HEK293T (cell line): ENCODE measurements at regions not wholly inside any gene's neighbourhood (a gene's known extent, or its start where the extent isn't known, plus 50 kb on each side); places are given as distances from the start of the nearest gene placed in this dataset.

Source experiments
- CTCF ChIA-PET: fragments of 350-600 bp; formaldehyde crosslinking; extraction: SDS; loops from one replicate; lab custom pipeline; 2021; ENCODE audit warnings: antibody characterized with exemption, inconsistent platforms; lab: Yijun Ruan, JAX
- POLR2A ChIA-PET: fragments of 350-600 bp; formaldehyde crosslinking; extraction: SDS; loops from one replicate; lab custom pipeline; 2020; ENCODE audit warnings: antibody characterized with exemption, inconsistent platforms; lab: Yijun Ruan, JAX
- DNase-seq: peaks from one replicate; pipeline ENCODE4 v3.0.0; 2012; ENCODE audit warnings: mixed read lengths; ENCODE audit errors: extremely low spot score
- ARNT ChIP-seq: fragments of 450-650 bp; IDR thresholded peaks from 2 replicates; pipeline ENCODE4 v1.6.1; 2017; ENCODE audit warnings: mild to moderate bottlenecking
- BHLHE40 ChIP-seq: fragments of 450-650 bp; IDR thresholded peaks from 2 replicates; pipeline ENCODE4 v1.6.1; 2016; ENCODE audit warnings: mild to moderate bottlenecking, moderate library complexity, borderline replicate concordance
- CTBP1 ChIP-seq: fragments of 450-650 bp; IDR thresholded peaks from 2 replicates; pipeline ENCODE4 v1.6.1; 2016; ENCODE audit warnings: borderline replicate concordance
- ELF4 ChIP-seq: fragments of 450-650 bp; IDR thresholded peaks from 2 replicates; pipeline ENCODE4 v1.6.1; 2017; ENCODE audit warnings: antibody characterized with exemption
- FOXA1 ChIP-seq: fragments of 450-650 bp; IDR thresholded peaks from 2 replicates; pipeline ENCODE4 v1.6.1; 2016; ENCODE audit warnings: mild to moderate bottlenecking
- FOXK2 ChIP-seq: fragments of 450-650 bp; IDR thresholded peaks from 2 replicates; pipeline ENCODE4 v1.6.1; 2016; ENCODE audit warnings: mild to moderate bottlenecking
- FOXM1 ChIP-seq: fragments of 450-650 bp; IDR thresholded peaks from 2 replicates; pipeline ENCODE4 v1.6.1; 2017; ENCODE audit warnings: mild to moderate bottlenecking, borderline replicate concordance
- HDGF ChIP-seq: fragments of 450-650 bp; IDR thresholded peaks from 2 replicates; pipeline ENCODE4 v1.6.1; 2017; ENCODE audit warnings: antibody characterized with exemption, borderline replicate concordance
- L3MBTL2 ChIP-seq: fragments of 450-650 bp; conservative IDR thresholded peaks from 2 replicates; pipeline ENCODE4 v1.6.1; 2016; ENCODE audit warnings: mild to moderate bottlenecking
- LEF1 ChIP-seq: fragments of 450-650 bp; IDR thresholded peaks from 2 replicates; pipeline ENCODE4 v1.6.1; 2017; ENCODE audit warnings: mild to moderate bottlenecking, borderline replicate concordance
- NFRKB ChIP-seq: fragments of 450-650 bp; IDR thresholded peaks from 2 replicates; pipeline ENCODE4 v1.6.1; 2016; ENCODE audit warnings: mild to moderate bottlenecking, moderate library complexity
- PKNOX1 ChIP-seq: fragments of 450-650 bp; IDR thresholded peaks from 2 replicates; pipeline ENCODE4 v1.6.1; 2016
- SP1 ChIP-seq: fragments of 450-650 bp; IDR thresholded peaks from 2 replicates; pipeline ENCODE4 v1.6.1; 2017
- SUZ12 ChIP-seq: fragments of 450-650 bp; IDR thresholded peaks from 2 replicates; pipeline ENCODE4 v1.6.1; 2016; ENCODE audit warnings: mild to moderate bottlenecking
- TARDBP ChIP-seq: fragments of 450-650 bp; IDR thresholded peaks from 2 replicates; pipeline ENCODE4 v1.6.1; 2016
- ZNF384 ChIP-seq: fragments of 450-650 bp; IDR thresholded peaks from 2 replicates; pipeline ENCODE4 v1.6.1; 2016

- no peak for TF ChIP-seq TARDBP
- TF ChIP-seq PKNOX1: no peak
- no peak for TF ChIP-seq ARNT
- no peak for TF ChIP-seq SP1
- no peak for TF ChIP-seq L3MBTL2
- no peak for TF ChIP-seq LEF1
- no peak for TF ChIP-seq ZNF384
- TF ChIP-seq SUZ12: no peak
- TF ChIP-seq FOXA1: no peak
- TF ChIP-seq FOXK2: no peak
- no peak for TF ChIP-seq ELF4
- TF ChIP-seq FOXM1: no peak
- no peak for TF ChIP-seq NFRKB
- no peak for TF ChIP-seq BHLHE40
- no peak for TF ChIP-seq HDGF
- POLR2A ChIA-PET: no interaction called here
- CTCF ChIA-PET: no interaction called here
- DNase-seq: no peak
Measured at GRCh38 chr5:89010512-89010911, 127.5 kb upstream of the MEF2C start.

GRCh38 chr5:89008291-89008690 is 125.3 kb upstream of the MEF2C start:
- no peak for TF ChIP-seq ARNT
- no peak for TF ChIP-seq BHLHE40
- TF ChIP-seq FOXM1: no peak
- no peak for TF ChIP-seq ZNF384
- TF ChIP-seq LEF1: no peak
- no peak for TF ChIP-seq FOXK2
- no peak for TF ChIP-seq FOXA1
- no peak for TF ChIP-seq SUZ12
- no peak for TF ChIP-seq PKNOX1
- no peak for TF ChIP-seq HDGF
- no peak for TF ChIP-seq SP1
- no peak for TF ChIP-seq ELF4
- TF ChIP-seq TARDBP: no peak
- TF ChIP-seq CTBP1: no peak
- TF ChIP-seq L3MBTL2: no peak
- no peak for TF ChIP-seq NFRKB
- CTCF ChIA-PET: no interaction called here
- DNase-seq: no peak
- POLR2A ChIA-PET: no interaction called here

- TF ChIP-seq FOXA1 (no peak), NFRKB (no peak), FOXM1 (no peak), CTBP1 (no peak), LEF1 (no peak), SP1 (no peak), SUZ12 (no peak), ELF4 (no peak), ARNT (no peak), HDGF (no peak), ZNF384 (no peak), FOXK2 (no peak), BHLHE40 (no peak), PKNOX1 (no peak), TARDBP (no peak)
- POLR2A ChIA-PET: no interaction called here
- CTCF ChIA-PET: no interaction called here
- DNase-seq: no peak
Measured at GRCh38 chr5:89005990-89006389, 123.0 kb upstream of the MEF2C start.

GRCh38 chr5:89004379-89004778 is 121.4 kb upstream of the MEF2C start:
- TF ChIP-seq SP1: no peak
- TF ChIP-seq TARDBP: no peak
- CTCF ChIA-PET: no interaction called here
- DNase-seq: no peak
- POLR2A ChIA-PET: no interaction called here

GRCh38 chr5:89003563-89004036 is 120.6 kb upstream of the MEF2C start:
- ChIA-PET POLR2A (no interaction called here), CTCF (no interaction called here)
- DNase-seq: no peak
- TF ChIP-seq HDGF (no peak), SUZ12 (no peak), BHLHE40 (no peak), LEF1 (no peak), ZNF384 (no peak), L3MBTL2 (no peak)

- DNase-seq: no peak
- no peak for TF ChIP-seq FOXA1
- TF ChIP-seq ELF4: no peak
- no peak for TF ChIP-seq ZNF384
- no peak for TF ChIP-seq HDGF
- TF ChIP-seq ARNT: no peak
- TF ChIP-seq CTBP1: no peak
- TF ChIP-seq TARDBP: no peak
- no peak for TF ChIP-seq NFRKB
- no peak for TF ChIP-seq SUZ12
Measured at GRCh38 chr5:88999853-89000252, 116.9 kb upstream of the MEF2C start.

GRCh38 chr5:88997937-88998336 is 115.0 kb upstream of the MEF2C start:
- ChIA-PET POLR2A (no interaction called here), CTCF (no interaction called here)
- DNase-seq: no peak
- TF ChIP-seq FOXM1: no peak
- no peak for TF ChIP-seq LEF1
- TF ChIP-seq PKNOX1: no peak
- no peak for TF ChIP-seq NFRKB
- no peak for TF ChIP-seq L3MBTL2
- TF ChIP-seq SUZ12: no peak
- no peak for TF ChIP-seq SP1
- TF ChIP-seq ARNT: no peak
- TF ChIP-seq FOXK2: no peak
- no peak for TF ChIP-seq FOXA1
- TF ChIP-seq BHLHE40: no peak
- no peak for TF ChIP-seq ZNF384
- TF ChIP-seq HDGF: no peak
- TF ChIP-seq TARDBP: no peak
- no peak for TF ChIP-seq ELF4
- no peak for TF ChIP-seq CTBP1

More at GRCh38 chr5:88999853-89000252, 116.9 kb upstream of the MEF2C start:
- CTCF ChIA-PET: no interaction called here
- POLR2A ChIA-PET: no interaction called here
